GM19467 (cell line): ENCODE measurements at regions not wholly inside any gene's neighbourhood (a gene's known extent, or its start where the extent isn't known, plus 50 kb on each side); places are given as distances from the start of the nearest gene placed in this dataset.
A peak's percentile ranks its signal among the peaks of the same experiment; 100 is the strongest.

Experiments used
- ATAC-seq: cut with Tn5 transposase; IDR thresholded peaks from one replicate; pipeline ENCODE4 v1.9.1; 2021; ENCODE audit warnings: mild to moderate bottlenecking, moderate library complexity; ENCODE audit not compliant: unreplicated experiment

- ATAC-seq, result no peak
Observed at GRCh38 chr18:56146565-56146964, 491.8 kb downstream of the TXNL1 start.

DNA sequence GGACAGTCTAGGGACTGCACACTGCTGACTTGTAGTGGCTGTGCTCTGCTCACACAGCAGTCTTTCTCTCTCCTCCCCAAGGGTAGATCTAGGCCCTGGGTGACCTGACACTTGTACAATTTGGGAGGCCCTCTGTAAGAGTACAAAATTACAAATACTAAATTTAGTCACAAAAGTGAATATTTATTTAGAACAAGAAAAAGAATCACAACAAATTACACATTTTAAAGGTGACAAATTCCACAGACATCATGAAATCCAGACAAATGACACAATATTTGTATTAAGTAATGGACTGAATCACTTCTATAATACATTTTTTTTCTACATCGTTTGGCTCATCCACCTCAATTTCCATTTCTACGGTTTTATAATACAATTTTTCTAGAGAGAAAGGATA is 496.4 kb downstream of the TXNL1 start:
- ATAC-seq, result no peak

- ATAC-seq, result no peak
Observed at GRCh38 chr18:56139792-56140254, 498.6 kb downstream of the TXNL1 start.

GRCh38 chr18:56139372-56139771 is 499.0 kb downstream of the TXNL1 start:
- ATAC-seq, result no peak

DNA sequence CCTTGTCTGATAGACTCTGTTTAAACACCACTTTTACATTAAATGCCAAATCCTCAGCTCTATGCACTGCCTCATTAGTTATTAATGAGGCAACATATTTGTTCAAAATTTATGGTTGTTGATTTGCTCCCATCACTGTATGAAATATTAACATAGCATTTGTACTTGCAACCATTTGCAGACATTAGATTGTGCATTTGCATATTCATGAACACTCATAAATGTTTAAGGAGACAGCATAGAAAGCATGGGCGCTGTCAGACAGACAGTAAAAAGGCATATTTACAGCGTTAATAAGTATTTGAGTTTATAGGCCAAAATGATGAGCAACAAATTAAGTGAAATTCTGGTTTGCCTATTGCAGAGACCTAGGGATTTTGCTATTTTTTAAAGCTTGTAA is 502.3 kb downstream of the TXNL1 start:
- ATAC-seq, result no peak

DNA sequence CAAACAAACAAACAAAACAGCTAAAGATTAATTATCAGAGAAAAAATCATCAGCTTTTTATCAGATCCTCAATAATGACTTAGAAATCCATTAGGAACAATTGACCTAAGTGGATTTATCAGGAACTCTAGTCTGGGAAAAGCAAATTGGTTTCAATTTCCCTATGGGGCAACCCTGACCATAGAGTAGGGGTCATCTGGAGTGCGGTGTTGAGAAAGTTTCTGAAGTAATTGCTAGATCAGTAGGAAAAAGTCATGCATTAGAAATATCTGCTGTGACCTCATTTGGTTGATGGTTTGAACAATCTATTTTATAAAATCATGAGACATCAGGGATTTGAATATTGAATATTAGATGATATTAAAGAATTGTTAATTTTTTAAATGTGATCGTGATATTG is 507.9 kb downstream of the TXNL1 start:
- no peak for ATAC-seq

DNA sequence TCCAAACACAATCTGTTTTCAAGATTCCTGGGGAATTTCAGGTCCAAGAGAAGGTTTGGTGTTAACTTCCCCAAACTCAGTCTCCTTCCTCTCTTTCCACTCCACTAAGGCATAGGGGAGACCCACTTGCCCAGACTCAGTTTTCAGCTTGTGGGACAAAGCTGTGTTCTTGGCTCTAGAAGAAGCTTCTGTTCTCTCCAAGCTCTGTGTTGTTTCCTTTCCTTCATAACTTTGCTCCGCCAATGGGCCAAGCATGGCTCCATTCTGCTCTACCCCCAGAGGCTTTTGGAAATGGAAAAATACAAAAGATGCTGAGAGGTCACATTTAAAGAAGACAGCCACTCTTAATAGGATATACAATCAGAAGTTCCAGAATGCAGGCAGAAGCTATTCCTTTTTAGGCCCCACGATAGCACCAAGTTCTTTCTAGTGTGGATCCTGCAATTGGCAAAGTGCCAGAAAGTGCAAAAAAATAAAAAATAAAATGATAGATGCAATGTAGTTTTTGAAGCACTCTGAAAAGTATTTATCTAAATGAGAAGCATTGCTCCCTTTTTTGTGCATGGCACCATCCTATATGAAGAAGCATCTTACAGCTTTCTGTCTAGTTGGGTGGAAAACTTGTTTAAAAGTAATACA is 510.1 kb downstream of the TXNL1 start:
- ATAC-seq, result no peak

DNA sequence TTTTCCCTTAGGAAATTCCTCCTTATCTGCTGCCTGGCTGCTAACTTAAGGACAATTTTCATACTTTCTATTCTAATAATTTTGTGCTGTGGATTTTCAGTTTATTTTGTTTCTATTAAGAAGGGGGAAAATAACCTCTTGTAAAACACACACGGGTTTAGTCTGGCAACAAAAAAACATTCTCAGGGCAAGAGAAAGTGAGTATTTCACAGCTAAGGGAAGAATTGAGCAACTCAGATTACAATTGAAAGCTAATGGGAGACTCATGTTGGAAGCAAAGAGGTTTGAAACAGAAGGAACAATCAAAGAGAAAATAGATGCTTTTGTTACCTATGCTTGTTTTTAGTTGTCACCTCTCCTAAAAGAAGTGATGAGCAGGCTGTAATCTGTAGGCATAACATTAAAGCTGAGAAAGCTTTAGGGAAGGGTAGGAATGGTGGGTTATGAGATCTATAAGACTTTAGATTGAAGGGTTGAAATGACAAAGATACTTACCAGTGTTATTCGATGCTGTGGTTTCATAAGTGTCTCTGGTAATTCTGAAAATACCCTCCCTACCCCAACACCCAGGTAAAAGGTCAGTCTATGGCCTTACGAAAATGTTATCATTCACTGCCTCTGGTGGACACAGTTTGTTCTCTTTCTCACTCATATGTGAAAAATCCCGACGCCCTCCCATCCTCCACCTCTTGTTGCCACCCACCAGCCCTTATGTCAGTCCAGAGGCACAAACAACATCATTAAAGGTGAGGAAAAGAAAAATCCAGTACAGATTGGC is 510.9 kb downstream of the TXNL1 start:
- ATAC-seq, result no peak

GRCh38 chr18:56124186-56124585 is 514.2 kb downstream of the TXNL1 start:
- no peak for ATAC-seq

DNA sequence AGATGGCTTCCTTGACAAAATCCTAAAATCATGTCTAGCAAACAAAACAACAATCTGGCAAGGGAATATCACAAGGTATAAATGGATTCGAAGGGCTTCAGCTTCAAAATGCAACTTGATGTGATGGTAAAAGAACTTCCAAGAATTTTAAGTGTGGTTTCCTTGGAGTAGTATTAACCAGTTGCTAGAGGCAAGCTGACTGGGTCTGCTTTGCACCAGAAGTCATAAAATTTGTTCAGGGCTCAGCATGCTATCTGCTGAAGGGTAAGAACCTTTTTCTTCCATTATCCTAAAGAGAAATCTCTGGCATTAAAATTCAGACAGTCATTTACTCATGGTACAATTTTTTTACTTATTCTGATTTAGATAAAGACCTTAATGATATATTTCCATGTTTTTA is 516.7 kb downstream of the TXNL1 start:
- no peak for ATAC-seq

GRCh38 chr18:56120782-56121181 is 517.6 kb downstream of the TXNL1 start:
- no peak for ATAC-seq

GRCh38 chr18:56119681-56120080 is 518.7 kb downstream of the TXNL1 start:
- no peak for ATAC-seq

DNA sequence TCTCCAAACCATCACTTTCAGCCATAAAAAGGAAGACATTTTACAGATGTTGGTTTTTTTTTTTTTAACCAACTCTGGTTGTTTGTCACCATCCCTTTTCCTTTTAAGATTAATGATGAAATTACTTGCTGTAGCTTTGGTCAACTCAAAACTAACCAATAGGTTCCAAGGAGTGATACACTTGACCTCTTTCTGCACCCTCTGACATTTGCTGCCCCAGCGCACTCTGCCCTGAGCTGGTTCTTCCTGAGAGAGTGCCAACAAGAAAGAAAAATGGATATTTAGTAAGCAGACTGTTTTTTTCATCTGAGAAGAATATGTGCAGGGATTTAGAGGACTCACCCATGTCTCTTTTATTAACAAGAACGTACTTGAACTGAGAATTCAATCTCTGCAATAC is 520.0 kb downstream of the TXNL1 start:
- ATAC-seq, result no peak

GRCh38 chr18:56115071-56116015 is 523.0 kb downstream of the TXNL1 start:
- ATAC-seq, result no peak

DNA sequence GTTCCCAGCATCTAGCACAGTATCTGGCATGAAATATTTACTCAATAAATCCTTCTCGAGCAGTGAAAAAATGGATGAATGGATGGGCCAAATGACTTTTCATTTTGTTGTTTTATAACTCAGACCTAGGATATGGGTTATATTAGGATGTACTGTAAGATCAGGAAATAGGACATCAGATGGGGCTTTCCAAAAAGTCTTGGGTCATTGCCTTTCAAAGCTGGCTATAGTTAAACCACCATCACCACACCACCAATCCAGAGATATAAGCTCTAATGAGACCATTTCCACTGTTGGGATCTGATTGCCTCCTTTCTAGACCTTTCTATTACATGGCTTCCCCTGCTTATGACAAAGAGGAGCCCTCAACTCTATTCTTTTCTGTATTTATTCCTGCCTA is 525.0 kb upstream of the TCF4 start:
- no peak for ATAC-seq

GRCh38 chr18:56112013-56112749 is 524.2 kb upstream of the TCF4 start:
- peak; percentile 96 for ATAC-seq

- no peak for ATAC-seq
Observed at GRCh38 chr18:56109757-56110156, 521.8 kb upstream of the TCF4 start.

DNA sequence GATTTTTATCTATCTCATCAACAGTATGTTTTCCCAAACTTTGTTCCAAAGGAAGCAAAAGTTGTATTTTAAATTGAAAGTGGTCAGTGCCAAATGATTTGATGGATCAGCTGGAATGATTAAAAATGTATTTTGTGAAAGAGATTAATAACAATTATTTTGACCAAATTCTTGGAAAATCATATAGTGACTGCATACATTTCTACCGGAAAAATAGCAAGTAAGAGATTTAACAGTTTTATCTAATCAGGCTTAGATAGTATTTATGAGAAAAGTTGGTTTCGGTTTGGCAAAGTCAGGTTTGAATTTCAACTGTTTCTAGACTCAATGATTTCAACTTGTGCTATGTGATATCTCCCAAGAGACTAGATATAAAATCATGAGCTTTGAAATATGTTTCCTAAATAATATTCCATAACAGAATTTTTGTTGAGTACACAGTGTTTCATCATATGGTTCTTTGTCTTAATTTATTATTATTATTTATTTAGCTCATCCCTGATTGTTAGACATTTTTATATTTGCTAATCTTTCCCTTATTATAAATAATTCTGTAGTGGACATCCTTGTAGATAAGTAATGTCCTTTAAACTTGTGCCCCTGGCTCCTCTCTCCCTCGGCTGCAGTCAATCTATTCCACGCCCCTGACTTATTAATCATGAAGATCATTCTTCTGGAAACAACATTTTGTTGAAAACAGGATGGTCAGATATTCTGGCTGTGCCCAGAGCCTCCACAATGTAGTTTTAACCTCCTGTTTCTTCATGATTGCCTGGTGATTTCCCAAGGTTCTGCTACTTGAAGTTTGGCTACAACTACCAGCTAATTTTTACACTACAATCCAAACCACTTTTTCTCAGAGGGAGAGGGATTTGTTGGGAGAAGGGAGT is 520.7 kb upstream of the TCF4 start:
- no peak for ATAC-seq

DNA sequence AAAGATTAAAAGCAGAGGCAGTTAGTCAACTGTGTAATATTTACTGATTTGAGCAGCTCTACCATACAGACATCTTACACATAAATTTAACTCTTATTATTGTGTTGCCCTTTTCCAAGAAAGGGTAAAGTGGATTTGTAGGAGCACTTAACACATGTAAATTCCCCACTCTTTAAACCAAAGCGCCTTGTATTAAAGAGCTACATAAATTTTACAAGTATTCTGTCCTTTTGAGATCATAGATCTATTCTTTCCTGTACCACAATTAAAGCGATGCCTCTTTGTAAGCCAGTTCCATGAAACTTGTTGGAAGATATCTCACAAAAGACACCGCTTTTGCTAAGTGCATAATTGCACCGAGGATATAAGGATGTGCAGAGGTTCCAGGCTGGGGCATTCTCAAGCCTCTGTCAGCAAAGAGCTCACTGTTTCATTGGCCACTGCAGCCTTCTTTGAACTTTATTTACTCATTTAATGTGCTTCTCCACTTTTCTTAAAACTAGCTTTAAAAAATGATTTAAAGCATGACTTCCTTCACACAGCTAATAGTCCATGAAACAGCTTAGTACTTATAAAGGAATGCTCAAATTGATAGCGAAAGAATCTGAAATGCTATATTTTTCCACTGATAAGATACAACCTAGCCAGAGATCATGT is 520.0 kb upstream of the TCF4 start:
- no peak for ATAC-seq
